Fibroblast of skin of left biceps (primary cell): ENCODE measurements at regions not wholly inside any gene's neighbourhood (a gene's known extent, or its start where the extent isn't known, plus 50 kb on each side); places are given as distances from the start of the nearest gene placed in this dataset.

Experiments
- DNase-seq, 2 experiments: peaks; one replicate each; pipeline ENCODE4 v3.0.0-alpha.2; 2013; ENCODE audit warnings: low read depth in 2 of 2

GRCh38 chr14:39875028-39875427 is 442.8 kb upstream of the FBXO33 start:
- DNase-seq = no peak

DNA sequence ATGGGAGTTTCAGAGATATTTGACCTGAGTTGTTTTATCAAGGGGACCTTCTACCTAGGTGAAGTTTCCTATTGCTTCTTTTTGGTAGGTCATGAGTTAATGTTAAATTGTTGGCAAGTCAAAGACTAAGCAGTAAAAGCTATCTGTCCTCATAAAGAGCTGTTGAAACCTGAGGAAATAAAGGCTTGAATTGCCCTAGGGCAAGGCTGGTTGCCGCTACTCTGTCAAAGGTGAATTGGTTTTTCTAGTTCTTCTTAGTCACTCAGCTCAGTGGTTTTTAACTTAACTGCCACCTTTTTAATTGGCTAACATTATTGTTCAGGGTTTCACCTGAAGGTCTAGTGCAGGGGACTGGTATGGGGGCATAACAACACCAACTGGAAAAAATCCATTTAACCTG is 441.6 kb upstream of the FBXO33 start:
- DNase-seq = no peak

DNA sequence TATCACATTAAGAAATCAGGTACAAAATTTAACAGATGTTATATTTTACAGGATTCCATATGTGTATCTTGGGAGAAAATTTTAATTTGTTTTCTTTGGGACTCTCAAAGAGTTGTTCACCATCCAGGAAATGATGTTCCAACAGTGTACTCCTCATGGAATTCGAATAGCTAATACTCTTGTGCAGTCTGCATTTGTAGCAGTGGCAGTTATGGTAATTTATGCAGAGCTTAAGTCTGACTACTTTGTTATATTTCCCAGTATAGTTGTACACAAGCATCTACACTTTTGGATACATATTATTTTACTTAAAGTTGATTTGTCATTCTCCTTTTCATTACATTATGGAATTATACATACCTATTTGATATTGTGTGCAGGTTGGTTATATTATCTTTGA is 436.7 kb upstream of the FBXO33 start:
- no peak for DNase-seq

- DNase-seq = no peak
These were observed 436.0 kb upstream of the FBXO33 start for GRCh38 chr14:39868251-39868650.

- no peak for DNase-seq
These were observed 431.2 kb upstream of the FBXO33 start for GRCh38 chr14:39863441-39863840.

- no peak for DNase-seq
These were observed 429.5 kb upstream of the FBXO33 start for GRCh38 chr14:39861696-39862095.

DNA sequence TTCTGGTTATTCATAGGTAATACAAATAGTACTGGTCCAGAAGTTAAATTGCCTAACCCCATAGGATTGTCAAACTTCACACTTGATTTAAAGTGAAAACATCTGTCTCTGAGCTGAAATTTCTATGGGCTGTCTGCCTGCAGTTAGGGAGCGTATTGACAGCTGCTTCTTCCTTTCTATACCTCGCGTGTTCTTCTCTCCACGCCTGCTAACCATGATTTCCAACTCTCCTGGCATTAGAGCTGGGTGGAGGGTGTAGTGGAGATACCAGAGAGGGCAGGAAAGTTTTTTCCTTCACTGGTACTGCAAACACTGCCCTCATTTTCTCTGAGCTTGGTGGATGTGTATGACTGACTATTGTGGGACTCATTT is 429.0 kb upstream of the FBXO33 start:
- DNase-seq = no peak

DNA sequence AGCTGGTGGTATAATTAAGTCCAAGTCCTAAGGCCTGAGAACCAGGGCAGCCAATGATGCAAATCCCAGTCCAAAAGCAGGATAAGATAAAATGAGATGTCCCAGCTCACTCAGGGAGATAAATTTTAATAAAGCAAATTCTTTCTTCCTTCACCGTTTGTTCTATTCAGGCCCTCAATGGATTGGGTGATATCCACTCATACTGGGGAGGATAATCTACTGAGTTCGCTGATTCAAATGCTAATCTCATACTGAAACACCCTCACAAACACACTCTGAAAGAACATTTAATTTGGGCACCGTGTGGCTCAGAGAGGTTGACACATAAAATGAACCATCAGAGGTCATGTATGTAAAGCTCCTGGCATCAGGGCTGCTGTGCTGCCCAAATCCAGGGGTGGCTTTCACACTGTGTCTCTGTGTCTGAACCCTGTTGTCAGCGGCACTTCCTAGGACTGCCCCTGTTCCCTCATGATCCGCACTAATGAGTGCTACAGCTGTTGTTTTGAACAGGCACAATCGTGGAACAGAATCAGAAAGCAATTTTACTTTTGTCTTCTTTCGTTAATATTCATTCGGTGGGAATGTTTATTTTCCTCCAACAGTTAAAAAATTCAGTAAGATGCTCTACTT is 428.5 kb upstream of the FBXO33 start:
- no peak for DNase-seq

DNA sequence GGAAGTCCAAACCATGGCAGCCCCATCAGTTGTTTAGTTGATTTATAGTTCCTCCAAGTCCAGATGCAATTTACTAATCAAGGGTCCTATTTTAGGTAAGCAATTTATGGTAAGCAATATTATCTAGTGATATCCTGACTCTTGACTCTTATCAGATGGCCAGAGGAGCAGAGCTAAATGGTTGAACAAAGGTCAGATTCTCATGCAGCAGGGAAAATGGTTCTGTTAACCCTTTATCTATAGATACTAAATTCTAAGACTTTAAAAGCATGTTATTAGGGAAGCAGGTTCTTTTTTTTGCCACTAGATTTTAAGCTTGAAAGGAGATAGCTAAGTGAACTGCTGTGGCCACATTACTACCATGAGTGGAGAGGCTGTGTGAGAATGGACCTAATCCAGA is 427.1 kb upstream of the FBXO33 start:
- DNase-seq = no peak

DNA sequence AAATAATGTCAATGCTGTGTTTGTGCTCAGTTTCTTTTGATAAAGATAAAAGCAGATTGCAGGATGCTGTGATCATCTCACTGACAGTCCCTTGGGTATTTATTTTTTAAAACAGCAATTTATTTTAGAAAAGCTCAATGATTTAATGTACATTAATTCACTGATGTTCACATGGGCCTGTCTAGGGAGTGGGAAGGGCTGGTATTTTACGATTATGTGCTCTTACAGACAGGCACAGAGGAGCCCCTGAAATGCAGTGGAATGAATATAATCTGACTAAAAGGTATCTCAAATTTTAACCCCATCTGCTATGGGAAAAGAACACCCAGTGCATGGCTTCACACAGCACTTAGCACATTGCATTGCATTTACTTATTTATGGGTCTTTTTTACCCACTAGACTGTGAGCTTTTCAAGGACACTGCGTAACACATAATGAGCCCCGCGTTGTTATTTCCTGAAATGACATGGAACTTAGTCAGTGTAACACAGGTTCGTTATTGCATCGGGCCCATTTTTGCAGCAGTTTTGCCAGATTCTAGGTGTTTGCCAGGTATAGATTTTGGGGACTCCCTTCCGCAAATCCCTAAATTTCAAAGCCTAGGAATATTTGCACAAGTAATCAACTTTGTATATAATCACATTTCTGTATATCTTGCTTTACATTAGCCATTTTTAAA is 425.3 kb upstream of the FBXO33 start:
- no peak for DNase-seq

GRCh38 chr14:39853441-39853840 is 421.2 kb upstream of the FBXO33 start:
- no peak for DNase-seq

DNA sequence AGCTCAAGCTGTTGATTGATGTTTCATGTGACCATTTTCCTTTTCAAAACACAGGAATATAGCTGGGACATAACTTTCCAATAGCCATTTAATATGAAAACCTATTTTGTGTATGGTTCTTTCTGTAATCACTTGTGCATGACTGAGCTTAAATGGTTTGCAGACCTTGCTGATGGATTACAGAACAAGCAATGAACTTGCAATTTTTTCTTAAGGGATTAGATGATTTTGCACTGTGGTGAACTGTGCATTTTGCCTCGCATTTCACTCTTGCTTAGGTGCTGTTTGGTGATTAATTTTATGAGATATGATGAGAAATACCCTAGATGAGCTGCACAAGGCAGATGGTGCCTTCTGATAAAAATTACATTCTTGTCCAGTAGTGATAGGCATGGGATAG is 419.0 kb upstream of the FBXO33 start:
- DNase-seq = no peak

DNA sequence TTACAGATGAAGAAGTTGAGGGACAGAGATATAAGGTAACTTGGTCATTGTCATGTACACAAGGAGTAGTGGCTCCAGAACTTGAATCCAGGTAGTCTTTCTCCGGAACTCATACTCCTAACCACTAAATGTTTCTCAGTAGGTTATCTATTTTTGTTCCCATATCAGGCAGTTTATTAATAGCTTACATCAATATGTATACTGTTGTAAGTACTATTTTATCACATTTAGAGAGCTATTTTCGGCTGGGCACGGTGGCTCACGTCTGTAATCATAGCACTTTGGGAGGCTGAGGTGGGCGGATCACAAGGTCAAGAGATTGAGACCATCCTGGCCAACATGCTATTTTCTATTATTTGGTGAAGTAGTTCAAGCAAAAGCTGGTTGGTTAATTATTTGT is 415.6 kb upstream of the FBXO33 start:
- DNase-seq = no peak

DNA sequence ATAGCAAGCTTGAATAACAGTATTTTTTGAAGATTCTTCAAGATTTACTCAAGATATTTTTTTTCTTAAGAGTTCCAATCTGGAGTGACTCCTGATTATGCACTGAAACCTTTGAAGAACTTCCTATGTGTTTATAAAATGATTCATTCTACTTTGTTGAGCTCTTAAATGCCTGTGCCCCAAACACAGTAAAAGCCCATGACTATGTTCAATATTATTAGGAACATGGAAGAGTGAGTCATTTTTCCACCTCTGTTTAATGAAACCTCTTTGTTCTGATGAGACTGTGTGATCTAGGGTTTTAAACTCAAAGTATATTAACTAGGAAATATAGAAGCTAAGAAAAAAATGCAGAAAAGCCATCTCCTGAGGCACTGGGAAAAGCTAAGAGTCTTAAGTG is 415.0 kb upstream of the FBXO33 start:
- no peak for DNase-seq

GRCh38 chr14:39843881-39844280 is 411.6 kb upstream of the FBXO33 start:
- DNase-seq = no peak

DNA sequence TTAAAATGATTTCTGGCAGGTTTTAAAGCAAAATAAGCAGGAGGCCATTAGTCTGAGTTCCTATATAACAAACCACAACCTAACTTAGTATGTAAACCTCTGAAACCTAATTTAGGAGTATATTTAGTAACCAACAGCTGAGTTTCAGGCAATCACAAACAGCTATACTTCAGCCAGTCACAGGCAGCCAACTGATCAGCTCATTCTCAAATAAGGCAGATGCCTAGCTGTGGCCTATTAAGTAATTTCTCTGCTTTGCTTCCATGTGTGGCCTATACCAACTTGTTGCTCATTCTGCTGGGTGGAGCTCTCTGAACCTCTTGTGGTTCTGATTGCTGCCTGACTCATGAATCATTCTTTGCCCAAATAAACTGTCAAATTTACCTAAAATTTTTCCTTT is 408.9 kb upstream of the FBXO33 start:
- DNase-seq = no peak

- DNase-seq = no peak
These were observed 395.8 kb upstream of the FBXO33 start for GRCh38 chr14:39827901-39828655.

DNA sequence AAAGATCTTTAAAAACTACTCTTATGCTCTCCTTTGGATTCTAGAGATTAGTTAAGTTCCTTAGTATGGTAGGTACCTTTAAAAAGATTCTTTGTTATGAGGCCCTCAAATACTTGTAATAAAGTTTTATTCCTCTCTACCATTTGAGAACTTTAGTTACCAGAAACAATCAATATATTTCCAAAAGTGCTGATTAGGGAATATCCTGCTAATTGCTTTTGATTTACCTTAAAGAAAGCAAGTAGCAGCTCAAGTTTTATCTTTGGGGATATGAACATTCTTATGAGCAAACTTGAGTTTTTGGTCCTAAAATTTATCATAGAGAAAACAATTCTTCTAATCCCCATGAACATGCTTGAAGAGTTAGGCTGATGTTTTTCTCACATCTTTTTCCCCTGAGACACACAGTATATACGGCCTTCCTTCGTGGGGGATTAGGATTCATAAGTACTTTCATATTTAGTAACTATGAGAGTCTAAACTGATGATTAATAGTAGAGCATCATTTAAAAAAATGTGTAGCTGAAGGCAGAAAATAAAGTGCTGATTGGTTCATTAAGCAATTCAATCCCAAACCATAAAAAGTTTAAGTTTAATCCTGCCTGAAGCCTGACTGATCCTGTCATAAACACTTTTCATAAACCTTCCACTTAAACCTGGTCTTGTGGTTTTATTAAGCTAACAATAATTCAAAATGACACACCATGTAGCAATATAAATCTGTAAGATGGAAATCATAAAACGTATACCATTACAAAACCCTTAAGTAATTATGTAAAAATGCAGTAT is 380.5 kb upstream of the FBXO33 start:
- no peak for DNase-seq

DNA sequence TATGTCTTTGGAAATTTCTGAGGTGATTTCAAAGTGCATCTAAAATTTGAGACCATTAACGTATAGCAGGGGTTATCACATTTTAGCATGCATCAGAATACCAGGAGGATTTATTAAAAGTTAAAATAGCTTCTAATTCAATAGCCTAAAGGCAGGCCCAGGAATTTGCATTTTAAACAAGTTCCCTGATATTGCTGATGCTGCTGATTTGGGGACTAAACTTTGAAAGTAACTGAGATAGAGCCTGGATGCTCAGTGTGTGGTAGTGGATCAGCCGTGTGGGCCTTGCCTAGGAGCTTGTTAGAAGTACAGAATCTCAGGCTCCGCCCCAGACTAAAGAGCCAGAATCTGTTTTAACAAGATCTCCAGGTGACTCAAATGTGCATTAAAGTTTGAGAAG is 375.0 kb upstream of the FBXO33 start:
- DNase-seq = no peak

- DNase-seq = no peak
These were observed 352.2 kb upstream of the FBXO33 start for GRCh38 chr14:39784461-39784860.

DNA sequence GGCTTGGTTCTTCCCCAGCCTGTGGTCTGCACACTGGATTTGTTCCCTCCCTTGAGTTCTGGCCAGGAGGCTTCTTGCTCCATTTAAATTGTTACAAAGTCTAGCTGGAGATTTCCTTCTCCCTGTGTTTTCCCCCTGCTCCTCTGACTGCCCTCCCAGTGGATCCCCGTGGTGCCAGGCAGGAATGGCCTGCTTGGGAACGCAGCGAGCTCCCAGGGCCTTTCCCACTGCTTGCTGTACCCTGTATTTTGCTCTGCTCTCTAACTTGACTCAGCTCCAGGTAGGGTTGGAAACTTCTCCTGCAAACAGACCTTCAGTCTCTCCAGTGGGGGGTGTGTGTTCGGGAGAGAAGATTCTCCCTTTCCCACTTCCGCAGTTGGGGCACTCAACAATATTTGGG is 349.2 kb upstream of the FBXO33 start:
- no peak for DNase-seq

DNA sequence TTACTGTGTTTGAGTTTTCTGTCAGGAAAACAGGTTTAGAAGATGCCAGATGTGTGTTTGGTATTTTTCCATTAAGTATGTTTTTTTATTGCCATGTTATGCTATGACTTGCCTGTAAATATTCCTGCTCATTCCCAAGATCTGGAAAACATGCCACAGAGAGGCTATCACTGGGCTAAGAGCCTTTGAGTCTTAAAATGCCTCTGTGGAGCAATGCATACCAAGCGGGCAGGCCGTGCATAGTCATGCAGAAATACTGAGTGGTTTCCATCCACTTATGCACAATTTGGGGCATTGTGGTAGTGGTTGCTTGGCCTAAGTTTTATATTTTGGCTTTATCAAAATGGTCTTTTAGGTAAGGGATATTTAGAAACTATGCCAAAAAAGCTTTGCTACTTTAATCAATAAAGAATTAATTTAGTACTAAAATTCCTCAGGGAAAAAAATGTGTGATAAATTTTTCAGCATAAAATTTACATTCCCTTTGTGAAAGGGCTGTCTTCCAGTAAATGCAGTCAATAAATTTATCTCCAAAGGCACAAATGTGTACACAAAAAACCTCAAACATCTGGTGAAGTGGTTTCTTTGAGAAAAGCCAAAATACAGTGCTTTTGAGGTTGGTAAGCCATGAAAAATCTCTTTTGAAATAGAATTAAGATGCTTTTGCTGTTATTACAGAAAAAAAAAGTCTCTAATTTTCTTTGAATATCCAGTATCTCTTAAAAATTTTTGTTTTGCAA is 341.3 kb upstream of the FBXO33 start:
- DNase-seq = no peak
